HG02610 (cell line): ENCODE measurements at regions not wholly inside any gene's neighbourhood (a gene's known extent, or its start where the extent isn't known, plus 50 kb on each side); places are given as distances from the start of the nearest gene placed in this dataset.
"Not testable (repeated sequence)": the region's sequence is repeated elsewhere in the genome, so short reads cannot be mapped to it uniquely, and the experiment has no call there.

Source experiments
- ATAC-seq: cut with Tn5 transposase; IDR thresholded peaks from one replicate; pipeline ENCODE4 v1.9.1; 2021; ENCODE audit warnings: mild to moderate bottlenecking, moderate library complexity; ENCODE audit not compliant: unreplicated experiment

GRCh38 chr11:41519696-41520095 lies 60.2 kb upstream of the LRRC4C start:
- ATAC-seq: no peak

GRCh38 chr11:41522391-41522790 lies 62.9 kb upstream of the LRRC4C start:
- no peak for ATAC-seq

GRCh38 chr11:41522899-41523672 lies 63.6 kb upstream of the LRRC4C start:
- ATAC-seq: no peak

GRCh38 chr11:41527530-41527929 lies 68.1 kb upstream of the LRRC4C start:
- ATAC-seq: no peak

GRCh38 chr11:41532413-41532812 lies 73.0 kb upstream of the LRRC4C start:
- no peak for ATAC-seq

- no peak for ATAC-seq
Observed at GRCh38 chr11:41533761-41534160, 74.3 kb upstream of the LRRC4C start.

- no peak for ATAC-seq
Observed at GRCh38 chr11:41534391-41534790, 74.9 kb upstream of the LRRC4C start.

- no peak for ATAC-seq
Observed at GRCh38 chr11:41534861-41535260, 75.4 kb upstream of the LRRC4C start.

- no peak for ATAC-seq
Observed at GRCh38 chr11:41536021-41536568, 76.6 kb upstream of the LRRC4C start.

GRCh38 chr11:41544902-41545301 lies 85.5 kb upstream of the LRRC4C start:
- not testable (repeated sequence) for ATAC-seq

- ATAC-seq: no peak
Observed at GRCh38 chr11:41578421-41579051, 119.1 kb upstream of the LRRC4C start.

GRCh38 chr11:41579546-41579945 lies 120.1 kb upstream of the LRRC4C start:
- no peak for ATAC-seq

GRCh38 chr11:41609511-41609910 lies 150.1 kb upstream of the LRRC4C start:
- ATAC-seq: no peak

GRCh38 chr11:41612415-41612814 lies 153.0 kb upstream of the LRRC4C start:
- ATAC-seq: no peak

- no peak for ATAC-seq
Observed at GRCh38 chr11:41613326-41613725, 153.9 kb upstream of the LRRC4C start.

GRCh38 chr11:41622707-41623359 lies 163.4 kb upstream of the LRRC4C start:
- ATAC-seq: no peak

- ATAC-seq: no peak
Observed at GRCh38 chr11:41659985-41660384, 200.5 kb upstream of the LRRC4C start.

GRCh38 chr11:41660585-41660984 lies 201.1 kb upstream of the LRRC4C start:
- ATAC-seq: no peak

GRCh38 chr11:41665441-41666360 lies 206.2 kb upstream of the LRRC4C start:
- ATAC-seq: no peak

GRCh38 chr11:41666951-41667653 lies 207.7 kb upstream of the LRRC4C start:
- ATAC-seq: no peak
